ENCODE measurements at regions not wholly inside any gene's neighbourhood (a gene's known extent, or its start where the extent isn't known, plus 50 kb on each side); places are given as distances from the start of the nearest gene placed in this dataset.

DNA sequence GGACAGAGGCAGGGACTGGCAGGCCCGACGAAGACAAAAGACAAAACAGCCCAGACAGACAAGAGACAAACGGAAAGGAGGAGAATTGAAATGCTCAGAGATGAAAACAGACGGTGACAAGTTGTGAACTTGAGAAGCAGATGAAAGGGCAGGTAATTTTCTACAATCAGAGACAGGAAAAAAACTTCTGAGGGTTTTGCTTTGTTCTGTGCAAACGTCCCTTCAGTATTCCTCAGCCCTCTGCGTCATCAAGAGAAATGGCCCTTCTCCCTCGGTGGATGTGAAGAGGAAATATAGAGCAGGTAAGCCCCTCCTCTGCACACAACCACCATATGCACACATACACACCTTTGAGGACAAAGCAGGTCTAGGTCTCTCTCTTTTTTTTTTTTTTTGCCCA, 206.6 kb downstream of the UACA start:
- no peak for TF ChIP-seq CTCF (IDR thresholded peaks at IDR 0.05; ENCODE audit: low read depth, low read length)
- Histone ChIP-seq H3K27me3 (ENCODE audit: insufficient read depth, low read depth, severe bottlenecking) (peaks cover 79% of the 10 kb centered on the region), H3K9me3 (ENCODE audit: severe bottlenecking) (no peaks in the 10 kb centered on the region), H3K36me3 (no peaks in the 10 kb centered on the region), H3K27ac (no peak overlapping the region), H3K4me3 (ENCODE audit: low read depth, low read length) (no peak overlapping the region)
- no peak for DNase-seq

GRCh38 chr15:70556151-70556741, 207.1 kb downstream of the UACA start:
- TF ChIP-seq CTCF (IDR thresholded peaks at IDR 0.05; ENCODE audit: low read depth, low read length), result no peak
- DNase-seq, result no peak
- Histone ChIP-seq H3K27me3 (ENCODE audit: insufficient read depth, low read depth, severe bottlenecking) (peaks cover 75% of the 10 kb centered on the region), H3K9me3 (ENCODE audit: severe bottlenecking) (no peaks in the 10 kb centered on the region), H3K27ac (no peak overlapping the region), H3K4me3 (ENCODE audit: low read depth, low read length) (no peak overlapping the region), H3K36me3 (no peaks in the 10 kb centered on the region)

DNA sequence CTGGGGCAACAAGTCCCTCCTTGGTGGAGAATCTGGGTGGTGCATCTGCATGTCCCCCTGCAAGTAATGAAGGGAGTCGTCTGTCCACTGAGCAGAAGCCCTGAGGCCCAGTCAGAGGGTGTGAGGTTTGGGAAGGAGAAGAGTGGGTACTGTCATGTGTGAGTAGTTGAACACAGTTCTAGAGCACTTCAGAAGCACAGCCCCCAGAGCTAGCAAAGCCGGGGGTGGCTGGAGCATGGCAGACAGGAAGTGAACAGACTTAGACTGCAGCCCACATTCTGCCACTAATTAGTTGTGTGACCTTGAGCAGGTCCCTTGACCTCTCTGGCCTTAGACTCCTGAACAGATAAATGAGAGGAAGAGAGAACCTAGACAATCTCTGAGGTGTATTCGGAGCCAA, 207.6 kb downstream of the UACA start:
- H3K27ac ChIP-seq, result no peak overlapping the region
- H3K27me3 ChIP-seq (ENCODE audit: insufficient read depth, low read depth, severe bottlenecking), result peaks cover 70% of the 10 kb centered on the region
- no peaks in the 10 kb centered on the region for H3K9me3 ChIP-seq (ENCODE audit: severe bottlenecking)
- no peak for TF ChIP-seq CTCF (IDR thresholded peaks at IDR 0.05; ENCODE audit: low read depth, low read length)
- H3K36me3 ChIP-seq, result no peaks in the 10 kb centered on the region
- H3K4me3 ChIP-seq (ENCODE audit: low read depth, low read length), result no peak overlapping the region
- no peak for DNase-seq

GRCh38 chr15:70547846-70548487, 215.4 kb downstream of the UACA start:
- Histone ChIP-seq H3K27me3 (ENCODE audit: insufficient read depth, low read depth, severe bottlenecking) (peaks cover 10% of the 10 kb centered on the region), H3K36me3 (no peaks in the 10 kb centered on the region), H3K27ac (no peak overlapping the region), H3K4me3 (ENCODE audit: low read depth, low read length) (no peak overlapping the region), H3K9me3 (ENCODE audit: severe bottlenecking) (no peaks in the 10 kb centered on the region)
- no peak for DNase-seq
- TF ChIP-seq CTCF (IDR thresholded peaks at IDR 0.05; ENCODE audit: low read depth, low read length), result no peak

- Histone ChIP-seq H3K9me3 (ENCODE audit: severe bottlenecking) (no peaks in the 10 kb centered on the region), H3K4me3 (ENCODE audit: low read depth, low read length) (no peak overlapping the region), H3K27me3 (ENCODE audit: insufficient read depth, low read depth, severe bottlenecking) (peaks cover 3% of the 10 kb centered on the region), H3K36me3 (no peaks in the 10 kb centered on the region), H3K27ac (no peak overlapping the region)
- no peak for DNase-seq
- no peak for TF ChIP-seq CTCF (IDR thresholded peaks at IDR 0.05; ENCODE audit: low read depth, low read length)
Measured at GRCh38 chr15:70545526-70545925, 217.8 kb downstream of the UACA start.

DNA sequence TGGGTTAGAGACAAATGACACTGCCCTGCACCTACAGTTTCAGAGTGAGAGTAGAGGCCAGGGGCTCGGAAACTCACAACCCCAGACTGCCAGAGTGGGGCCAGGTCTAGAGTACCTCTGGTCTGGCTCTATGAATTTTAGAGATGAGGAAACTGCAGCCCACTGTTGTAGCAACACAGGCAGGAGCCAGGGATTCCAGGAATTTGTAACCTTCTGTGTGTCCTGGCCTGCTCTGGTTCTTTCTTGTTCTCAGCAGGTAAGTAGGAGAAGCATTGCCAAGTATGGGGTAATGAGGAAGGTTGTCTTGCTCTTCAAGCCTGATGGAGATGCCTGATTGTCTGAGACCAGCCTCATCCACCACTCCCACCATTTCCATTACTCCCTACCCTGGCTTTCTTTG, 221.8 kb downstream of the UACA start:
- DNase-seq, result no peak
- H3K9me3 ChIP-seq (ENCODE audit: severe bottlenecking), result no peaks in the 10 kb centered on the region
- no peak for TF ChIP-seq CTCF (IDR thresholded peaks at IDR 0.05; ENCODE audit: low read depth, low read length)
- no peak overlapping the region for H3K27ac ChIP-seq
- H3K36me3 ChIP-seq, result no peaks in the 10 kb centered on the region
- H3K4me3 ChIP-seq (ENCODE audit: low read depth, low read length), result no peak overlapping the region
- H3K27me3 ChIP-seq (ENCODE audit: insufficient read depth, low read depth, severe bottlenecking), result no peaks in the 10 kb centered on the region

Data from WERI-Rb-1 (cell line).